ENCODE measurements at regions not wholly inside any gene's neighbourhood (a gene's known extent, or its start where the extent isn't known, plus 50 kb on each side); places are given as distances from the start of the nearest gene placed in this dataset.

DNA sequence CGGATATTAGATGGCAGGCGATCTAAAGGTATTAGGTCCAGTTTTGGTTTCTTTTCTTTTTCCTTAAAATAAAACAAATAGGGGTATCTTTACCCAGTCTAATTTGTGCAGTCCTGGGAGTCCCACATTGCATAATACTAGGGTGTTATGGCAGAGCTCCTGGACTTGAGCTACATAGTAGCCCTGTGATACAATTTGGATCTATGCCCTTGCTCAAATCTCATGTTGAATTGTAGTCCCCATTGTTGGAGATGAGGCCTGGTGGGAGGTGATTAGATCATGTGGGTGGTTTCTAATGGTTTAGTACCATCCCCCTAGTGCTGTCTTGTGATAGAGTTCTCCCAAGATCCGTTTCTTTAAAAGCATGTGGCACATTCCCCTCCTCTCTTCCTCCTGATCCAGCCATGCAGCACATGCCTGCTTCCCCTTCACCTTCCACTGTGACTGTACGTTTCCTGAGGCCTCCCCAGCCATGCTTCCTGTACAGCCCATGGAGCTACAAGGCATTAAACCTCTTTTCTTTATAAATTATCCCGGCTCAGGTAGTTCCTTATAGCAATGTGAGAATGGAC lies 141.9 kb downstream of the RPS24 start:
- TF ChIP-seq FOSL2 (IDR thresholded peaks at IDR 0.05; ENCODE audit: borderline replicate concordance, low read depth) (no peak), USF2 (IDR thresholded peaks at IDR 0.05; ENCODE audit: borderline replicate concordance, low read depth, low read length) (no peak), MXI1 (IDR thresholded peaks at IDR 0.05; ENCODE audit: low read depth, low read length) (no peak), RFX5 (IDR thresholded peaks at IDR 0.05; ENCODE audit: low read length) (no peak), CTCF (IDR thresholded peaks at IDR 0.05) (no peak), NRF1 (IDR thresholded peaks at IDR 0.05; ENCODE audit: low read depth, low read length) (no peak), TEAD4 (IDR thresholded peaks at IDR 0.05; ENCODE audit: borderline replicate concordance, insufficient read depth) (no peak), ELF1 (IDR thresholded peaks at IDR 0.05) (no peak), RCOR1 (IDR thresholded peaks at IDR 0.05; ENCODE audit: low read length) (no peak), EZH2phosphoT487 (IDR thresholded peaks at IDR 0.05; ENCODE audit: borderline replicate concordance, low read depth) (no peak), GABPA (IDR thresholded peaks at IDR 0.05; ENCODE audit: low read depth) (no peak), RXRA (IDR thresholded peaks at IDR 0.05; ENCODE audit: borderline replicate concordance, low read depth) (no peak)
- POLR2A ChIA-PET = no interaction called here
- no peaks in the 10 kb centered on the region for H3K79me2 ChIP-seq (ENCODE audit: insufficient read depth)
- CTCF ChIA-PET = interaction anchor here (1.3 to 4.8 kb wide), 2 partner anchors 10 to 128 kb away, joined by 4 to 23 read pairs; no protein-coding TSS in a partner anchor
- H2AFZ ChIP-seq (ENCODE audit: low read depth) = no peak overlapping the region
- DNase-seq = no peak
- H3K27me3 ChIP-seq (ENCODE audit: insufficient read depth) = no peaks in the 10 kb centered on the region
- H3K9me2 ChIP-seq = no peaks in the 10 kb centered on the region
- no peaks in the 10 kb centered on the region for H3K36me3 ChIP-seq (replicated peaks in 1 of 2; ENCODE audit: control insufficient read depth in 1 of 2, insufficient read depth in 2 of 2, low read length in 1 of 2)
- H3K27ac ChIP-seq (ENCODE audit: low read depth in 2 of 2, low read length in 1 of 2) = no peak overlapping the region
- H3K4me1 ChIP-seq (ENCODE audit: control insufficient read depth in 1 of 2, insufficient read depth in 2 of 2, low read depth in 1 of 2, low read length in 1 of 2) = no peaks in the 10 kb centered on the region; a peak in 2 of 4 replicates
- no peak overlapping the region for H3K4me2 ChIP-seq
- WGBS (ENCODE audit: low lambda C conversion rate) = 67% methylated on average over 5 of the region's 5 CpGs
- no peak overlapping the region for H3K9ac ChIP-seq
- H4K20me1 ChIP-seq (ENCODE audit: insufficient read depth) = no peaks in the 10 kb centered on the region
- H3K4me3 ChIP-seq (ENCODE audit: low read depth in 2 of 2, low read length in 1 of 2) = no peak overlapping the region
- H3F3A ChIP-seq (replicated peaks; ENCODE audit: insufficient read depth) = peaks cover 4% of the 10 kb centered on the region
- no peaks in the 10 kb centered on the region for H3K9me3 ChIP-seq

- POLR2A ChIA-PET = no interaction called here
- Histone ChIP-seq H3K4me1 (ENCODE audit: control insufficient read depth in 1 of 2, insufficient read depth in 2 of 2, low read depth in 1 of 2, low read length in 1 of 2) (no peaks in the 10 kb centered on the region; a peak in 1 of 4 replicates), H3K4me2 (no peak overlapping the region), H3K9ac (no peak overlapping the region), H3K4me3 (ENCODE audit: low read depth in 2 of 2, low read length in 1 of 2) (no peak overlapping the region), H3K36me3 (replicated peaks in 1 of 2; ENCODE audit: control insufficient read depth in 1 of 2, insufficient read depth in 2 of 2, low read length in 1 of 2) (no peaks in the 10 kb centered on the region), H4K20me1 (ENCODE audit: insufficient read depth) (no peaks in the 10 kb centered on the region), H3K27ac (ENCODE audit: low read depth in 2 of 2, low read length in 1 of 2) (no peak overlapping the region), H3K79me2 (ENCODE audit: insufficient read depth) (no peaks in the 10 kb centered on the region), H3K9me2 (no peaks in the 10 kb centered on the region), H3K9me3 (no peaks in the 10 kb centered on the region), H3K27me3 (ENCODE audit: insufficient read depth) (no peaks in the 10 kb centered on the region), H2AFZ (ENCODE audit: low read depth) (no peak overlapping the region), H3F3A (replicated peaks; ENCODE audit: insufficient read depth) (no peaks in the 10 kb centered on the region)
- no peak for TF ChIP-seq FOXJ3 (CRISPR knock-in tag; IDR thresholded peaks at IDR 0.05)
- no peak for TF ChIP-seq RAD21 (IDR thresholded peaks at IDR 0.05; ENCODE audit: low read length)
- TF ChIP-seq POLR2AphosphoS5 (IDR thresholded peaks at IDR 0.05; ENCODE audit: low read depth, low read length) = no peak
- no peak for TF ChIP-seq TAF1 (IDR thresholded peaks at IDR 0.05; ENCODE audit: borderline replicate concordance, low read depth, low read length)
- TF ChIP-seq CHD2 (IDR thresholded peaks at IDR 0.05; ENCODE audit: low read length, partially characterized antibody) = no peak
- TF ChIP-seq, protein P1, sequence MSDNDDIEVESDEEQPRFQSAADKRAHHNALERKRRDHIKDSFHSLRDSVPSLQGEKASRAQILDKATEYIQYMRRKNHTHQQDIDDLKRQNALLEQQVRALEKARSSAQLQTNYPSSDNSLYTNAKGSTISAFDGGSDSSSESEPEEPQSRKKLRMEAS (IDR thresholded peaks at IDR 0.05; ENCODE audit: low read depth) = no peak
- TF ChIP-seq RFX5 (IDR thresholded peaks at IDR 0.05; ENCODE audit: low read length) = no peak
- no peak for TF ChIP-seq FOXM1 (IDR thresholded peaks at IDR 0.05; ENCODE audit: low read depth)
- no peak for TF ChIP-seq CTCF (IDR thresholded peaks at IDR 0.05)
- WGBS (ENCODE audit: low lambda C conversion rate) = 87% methylated on average over 22 of the region's 24 CpGs
- DNase-seq = no peak
- CTCF ChIA-PET = interaction anchor here (4.8 kb wide), 1 partner anchor 129 kb away, joined by 23 read pairs; no protein-coding TSS in a partner anchor
Measured at GRCh38 chr10:78176320-78177317, 143.0 kb downstream of the RPS24 start.
